ENCODE measurements at regions not wholly inside any gene's neighbourhood (a gene's known extent, or its start where the extent isn't known, plus 50 kb on each side); places are given as distances from the start of the nearest gene placed in this dataset.
"Not testable (repeated sequence)": the region's sequence is repeated elsewhere in the genome, so short reads cannot be mapped to it uniquely, and the experiment has no call there.

GRCh38 chr5:32951878-32952277 is 240.8 kb downstream of the NPR3 start:
- Histone ChIP-seq H3K36me3 (ENCODE audit: control insufficient read depth, insufficient read depth, low read length) (no peaks in the 10 kb centered on the region), H3K27me3 (replicated peaks; ENCODE audit: control insufficient read depth, insufficient read depth, low read length) (no peaks in the 10 kb centered on the region), H3K4me3 (replicated peaks; ENCODE audit: low read depth, low read length) (no peak overlapping the region)
- no peak for TF ChIP-seq CTCF (IDR thresholded peaks at IDR 0.05; ENCODE audit: insufficient read depth, low read length, poor library complexity, severe bottlenecking)
- no peak for DNase-seq (ENCODE audit: extremely low read depth, insufficient read length)

- DNase-seq (ENCODE audit: extremely low read depth, insufficient read length); H3K4me3 ChIP-seq (replicated peaks; ENCODE audit: low read depth, low read length); H3K27me3 ChIP-seq (replicated peaks; ENCODE audit: control insufficient read depth, insufficient read depth, low read length); H3K36me3 ChIP-seq (ENCODE audit: control insufficient read depth, insufficient read depth, low read length): not testable (repeated sequence)
Observed at GRCh38 chr5:32952421-32952820, 241.3 kb downstream of the NPR3 start.

DNA sequence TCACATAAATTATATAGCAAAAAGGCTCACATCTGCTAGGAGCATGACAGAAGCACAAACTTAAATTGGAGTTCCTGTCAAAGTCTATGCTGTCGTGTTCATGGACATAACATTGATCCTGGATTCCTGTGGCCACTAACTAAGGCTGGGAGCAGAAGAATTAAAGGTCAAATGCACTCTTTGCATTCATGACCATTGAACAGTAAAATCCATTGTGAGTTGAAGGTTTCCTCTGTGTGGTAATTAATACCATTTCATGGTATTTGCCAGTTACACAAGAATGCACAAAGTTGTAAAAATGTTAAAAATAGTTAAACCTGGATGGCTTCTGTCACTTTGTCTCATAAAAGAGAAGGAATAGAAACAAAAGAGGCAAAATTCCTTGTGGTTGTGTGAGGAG is 242.6 kb downstream of the NPR3 start:
- DNase-seq (ENCODE audit: extremely low read depth, insufficient read length), result no peak
- Histone ChIP-seq H3K27me3 (replicated peaks; ENCODE audit: control insufficient read depth, insufficient read depth, low read length) (no peaks in the 10 kb centered on the region), H3K4me3 (replicated peaks; ENCODE audit: low read depth, low read length) (no peak overlapping the region), H3K36me3 (ENCODE audit: control insufficient read depth, insufficient read depth, low read length) (no peaks in the 10 kb centered on the region)
- no peak for TF ChIP-seq CTCF (IDR thresholded peaks at IDR 0.05; ENCODE audit: insufficient read depth, low read length, poor library complexity, severe bottlenecking)

- no peaks in the 10 kb centered on the region for H3K36me3 ChIP-seq (ENCODE audit: control insufficient read depth, insufficient read depth, low read length)
- TF ChIP-seq CTCF (IDR thresholded peaks at IDR 0.05; ENCODE audit: insufficient read depth, low read length, poor library complexity, severe bottlenecking), result no peak
- DNase-seq (ENCODE audit: extremely low read depth, insufficient read length), result no peak
- H3K4me3 ChIP-seq (replicated peaks; ENCODE audit: low read depth, low read length), result no peak overlapping the region
- no peaks in the 10 kb centered on the region for H3K27me3 ChIP-seq (replicated peaks; ENCODE audit: control insufficient read depth, insufficient read depth, low read length)
Observed at GRCh38 chr5:32955814-32956213, 244.7 kb downstream of the NPR3 start.

DNA sequence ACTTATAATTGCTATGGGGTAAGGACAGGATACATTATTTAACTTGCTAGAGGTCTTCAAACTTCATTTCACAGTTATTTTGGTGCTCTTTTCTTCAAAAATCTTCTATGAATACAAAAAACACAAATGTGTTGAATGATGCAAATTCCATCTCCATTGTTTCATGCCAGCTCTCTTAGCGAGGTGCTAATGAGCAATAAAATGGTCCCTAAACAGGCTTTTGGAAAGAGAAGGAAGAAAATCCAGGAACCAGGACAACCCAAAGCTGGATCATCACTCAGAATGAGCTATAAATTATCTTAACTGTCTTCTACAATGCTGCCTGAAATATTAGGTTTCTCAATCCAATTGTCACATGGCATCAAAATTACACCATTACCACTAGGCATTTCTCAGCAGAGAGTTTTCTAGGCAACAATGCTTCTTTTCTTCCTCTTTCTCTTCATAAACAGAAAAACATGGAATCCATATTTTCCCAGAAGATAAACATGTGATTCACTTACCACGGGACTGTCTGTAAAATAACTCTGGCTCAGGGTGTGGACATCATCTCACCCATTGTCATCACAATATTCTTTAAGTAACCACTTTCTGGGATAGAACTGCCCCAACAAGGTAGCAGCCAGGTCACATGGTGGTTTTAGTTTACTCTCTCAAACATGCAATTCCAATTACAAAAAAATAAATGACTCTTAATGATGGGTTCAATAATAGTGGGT is 249.4 kb downstream of the NPR3 start:
- no peak for TF ChIP-seq CTCF (IDR thresholded peaks at IDR 0.05; ENCODE audit: insufficient read depth, low read length, poor library complexity, severe bottlenecking)
- no peak overlapping the region for H3K4me3 ChIP-seq (replicated peaks; ENCODE audit: low read depth, low read length)
- H3K36me3 ChIP-seq (ENCODE audit: control insufficient read depth, insufficient read depth, low read length), result no peaks in the 10 kb centered on the region
- DNase-seq (ENCODE audit: extremely low read depth, insufficient read length), result no peak
- no peaks in the 10 kb centered on the region for H3K27me3 ChIP-seq (replicated peaks; ENCODE audit: control insufficient read depth, insufficient read depth, low read length)

- no peak overlapping the region for H3K4me3 ChIP-seq (replicated peaks; ENCODE audit: low read depth, low read length)
- DNase-seq (ENCODE audit: extremely low read depth, insufficient read length), result no peak
- TF ChIP-seq CTCF (IDR thresholded peaks at IDR 0.05; ENCODE audit: insufficient read depth, low read length, poor library complexity, severe bottlenecking), result no peak
- no peaks in the 10 kb centered on the region for H3K27me3 ChIP-seq (replicated peaks; ENCODE audit: control insufficient read depth, insufficient read depth, low read length)
- no peaks in the 10 kb centered on the region for H3K36me3 ChIP-seq (ENCODE audit: control insufficient read depth, insufficient read depth, low read length)
Observed at GRCh38 chr5:32961059-32961415, 249.9 kb downstream of the NPR3 start.

Measured in GM06990 (cell line).